GM12873 (cell line): ENCODE measurements at regions not wholly inside any gene's neighbourhood (a gene's known extent, or its start where the extent isn't known, plus 50 kb on each side); places are given as distances from the start of the nearest gene placed in this dataset.

Source experiments
- TF ChIP-seq, protein P1 (sequence below): IDR thresholded peaks from 2 replicates; pipeline ENCODE4 v1.5.1; 2012; ENCODE audit warnings: low read depth, mild to moderate bottlenecking, moderate library complexity, low read length, control low read depth; ENCODE audit not compliant: insufficient read depth; ENCODE audit errors: missing control alignments

DNA sequence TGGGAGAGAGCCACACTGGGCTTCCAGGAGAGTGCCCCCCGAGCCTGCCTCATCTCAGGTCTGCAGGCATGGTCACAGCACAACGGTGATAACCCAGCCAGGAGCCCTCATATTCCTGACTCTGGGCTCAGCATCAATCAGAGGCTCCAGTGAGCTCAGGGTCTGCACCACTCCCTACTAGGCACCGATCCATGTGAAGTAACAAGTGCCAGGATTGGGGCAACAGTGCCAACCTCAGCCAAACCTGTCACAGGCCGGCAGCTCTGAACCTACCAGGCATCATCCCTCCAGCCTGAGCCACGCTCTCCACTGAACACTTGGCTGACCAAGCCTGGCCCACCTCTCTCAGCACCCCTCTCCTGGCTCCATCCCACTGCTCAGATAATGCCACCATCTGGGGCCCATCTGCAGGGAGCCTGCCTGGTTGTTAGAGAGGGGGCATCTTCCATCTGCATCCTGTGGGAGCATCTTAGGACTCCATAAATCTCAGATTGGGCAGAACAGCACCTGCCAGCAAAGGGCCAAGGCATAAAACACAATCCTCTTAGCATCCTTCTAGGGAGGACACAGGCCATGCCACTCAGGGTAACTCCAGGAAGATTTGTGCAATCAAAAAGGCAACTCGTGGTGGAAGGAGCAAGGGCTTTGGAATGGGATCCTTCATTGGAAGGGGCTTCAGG, 213.7 kb upstream of the CSF3R start:
- TF ChIP-seq, protein P1, sequence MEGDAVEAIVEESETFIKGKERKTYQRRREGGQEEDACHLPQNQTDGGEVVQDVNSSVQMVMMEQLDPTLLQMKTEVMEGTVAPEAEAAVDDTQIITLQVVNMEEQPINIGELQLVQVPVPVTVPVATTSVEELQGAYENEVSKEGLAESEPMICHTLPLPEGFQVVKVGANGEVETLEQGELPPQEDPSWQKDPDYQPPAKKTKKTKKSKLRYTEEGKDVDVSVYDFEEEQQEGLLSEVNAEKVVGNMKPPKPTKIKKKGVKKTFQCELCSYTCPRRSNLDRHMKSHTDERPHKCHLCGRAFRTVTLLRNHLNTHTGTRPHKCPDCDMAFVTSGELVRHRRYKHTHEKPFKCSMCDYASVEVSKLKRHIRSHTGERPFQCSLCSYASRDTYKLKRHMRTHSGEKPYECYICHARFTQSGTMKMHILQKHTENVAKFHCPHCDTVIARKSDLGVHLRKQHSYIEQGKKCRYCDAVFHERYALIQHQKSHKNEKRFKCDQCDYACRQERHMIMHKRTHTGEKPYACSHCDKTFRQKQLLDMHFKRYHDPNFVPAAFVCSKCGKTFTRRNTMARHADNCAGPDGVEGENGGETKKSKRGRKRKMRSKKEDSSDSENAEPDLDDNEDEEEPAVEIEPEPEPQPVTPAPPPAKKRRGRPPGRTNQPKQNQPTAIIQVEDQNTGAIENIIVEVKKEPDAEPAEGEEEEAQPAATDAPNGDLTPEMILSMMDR: no peak

DNA sequence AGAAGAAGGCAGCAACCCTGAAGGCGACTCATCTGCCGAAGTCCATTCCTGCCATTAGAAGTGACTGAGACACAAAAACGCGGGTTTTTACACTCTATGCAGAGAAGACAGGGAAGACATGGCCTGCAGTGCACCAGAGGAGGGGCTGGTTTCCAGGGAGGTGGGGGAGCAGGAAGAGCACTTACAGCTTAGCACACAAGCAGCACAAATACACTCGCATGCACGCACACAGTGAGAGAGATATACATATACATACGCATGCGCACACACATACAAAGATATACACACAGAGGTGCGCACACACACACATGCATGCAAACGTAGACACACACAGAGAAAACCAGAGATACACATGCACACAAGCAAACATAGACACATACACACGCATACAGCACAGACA, 210.9 kb upstream of the CSF3R start:
- TF ChIP-seq, protein P1: no peak

DNA sequence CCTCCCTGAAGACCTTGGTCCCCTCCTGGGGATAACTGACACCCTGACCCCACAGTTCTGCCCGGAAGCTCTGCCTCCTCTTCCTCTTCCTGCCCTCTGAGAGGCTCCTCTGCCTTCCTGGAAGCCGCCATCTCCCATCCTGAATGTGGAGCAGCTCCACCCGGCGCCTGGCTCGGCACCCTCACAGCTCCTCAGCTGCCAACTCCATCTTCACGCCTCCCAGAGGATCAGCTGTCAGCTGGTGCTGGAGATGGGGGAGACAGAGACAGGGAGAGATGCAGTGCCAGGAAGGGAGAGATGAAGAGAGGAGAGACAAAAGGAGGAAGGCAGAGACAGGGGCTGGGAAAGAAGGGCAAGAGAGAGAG, 210.4 kb upstream of the CSF3R start:
- TF ChIP-seq, protein P1: no peak

DNA sequence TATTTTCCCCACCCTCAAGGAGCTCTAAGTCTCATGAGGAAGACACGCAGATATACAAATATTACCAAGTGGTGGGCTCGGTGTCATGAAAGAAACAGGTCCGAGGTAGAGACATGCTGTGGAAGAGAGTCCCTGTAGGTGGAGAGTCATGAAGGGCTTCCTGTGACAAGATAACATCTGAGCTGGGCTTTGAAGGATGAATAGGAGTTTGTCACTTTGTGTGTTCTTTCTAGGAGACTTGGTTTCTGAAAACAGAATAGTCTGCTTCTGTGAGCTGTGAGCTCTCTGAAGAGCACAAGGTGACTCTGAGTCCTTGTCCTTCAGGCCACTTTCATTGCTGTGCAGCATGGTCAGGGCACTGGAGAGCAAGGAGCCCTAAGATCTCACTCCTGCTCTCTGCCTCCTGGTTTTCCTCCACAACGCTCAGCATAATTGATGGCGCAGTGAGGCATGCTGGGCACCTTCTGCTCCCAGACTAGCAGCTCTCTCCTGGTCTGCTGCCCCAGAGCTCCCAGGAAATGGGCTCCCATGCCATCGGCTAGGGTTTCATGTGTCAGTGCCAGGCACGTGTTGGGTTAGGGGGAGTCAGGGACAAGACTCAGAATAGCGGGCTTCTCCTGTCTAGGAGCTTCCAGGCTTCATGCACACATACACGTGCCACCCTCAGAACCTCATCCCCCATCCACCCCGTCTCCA, 209.9 kb upstream of the CSF3R start:
- TF ChIP-seq, protein P1: no peak

DNA sequence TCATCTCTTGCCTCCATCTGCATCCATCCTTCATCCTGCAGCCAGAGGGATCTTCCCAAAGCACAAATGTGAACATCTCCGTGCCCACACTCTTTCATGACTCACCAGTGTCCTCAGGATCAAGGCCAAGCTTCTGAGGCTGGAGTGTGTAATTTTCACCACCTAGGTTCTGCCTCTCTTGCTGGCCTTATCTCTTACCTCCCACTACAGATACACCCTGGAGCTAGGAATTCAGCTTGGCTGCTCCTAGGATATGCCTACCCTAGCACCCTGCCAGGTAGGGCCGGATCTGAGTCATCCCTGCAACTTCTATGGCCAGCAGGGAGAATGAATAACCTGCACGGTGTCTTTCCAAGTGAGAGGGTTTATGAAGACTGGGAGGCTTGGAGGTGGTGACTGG, 208.7 kb upstream of the CSF3R start:
- TF ChIP-seq, protein P1: no peak

DNA sequence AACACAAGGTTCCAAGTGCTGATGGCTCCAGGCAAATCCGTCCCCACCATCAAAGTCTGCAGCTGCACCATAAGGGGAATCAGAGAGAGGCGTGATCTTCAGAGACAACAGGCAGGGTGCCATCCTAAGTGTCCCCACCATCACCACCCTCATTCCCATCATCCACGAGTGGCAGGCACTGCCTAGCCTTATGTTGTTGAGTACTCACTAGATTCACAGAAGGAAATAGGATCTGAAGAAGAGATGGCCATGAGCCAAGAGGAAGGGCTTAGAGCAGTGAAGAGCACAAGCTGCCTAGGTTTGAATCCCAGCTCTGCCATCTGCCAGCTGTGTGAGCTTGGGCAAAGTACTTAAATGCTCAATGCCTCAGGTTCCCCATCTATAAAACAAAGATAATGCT, 207.3 kb upstream of the CSF3R start:
- TF ChIP-seq, protein P1: no peak

DNA sequence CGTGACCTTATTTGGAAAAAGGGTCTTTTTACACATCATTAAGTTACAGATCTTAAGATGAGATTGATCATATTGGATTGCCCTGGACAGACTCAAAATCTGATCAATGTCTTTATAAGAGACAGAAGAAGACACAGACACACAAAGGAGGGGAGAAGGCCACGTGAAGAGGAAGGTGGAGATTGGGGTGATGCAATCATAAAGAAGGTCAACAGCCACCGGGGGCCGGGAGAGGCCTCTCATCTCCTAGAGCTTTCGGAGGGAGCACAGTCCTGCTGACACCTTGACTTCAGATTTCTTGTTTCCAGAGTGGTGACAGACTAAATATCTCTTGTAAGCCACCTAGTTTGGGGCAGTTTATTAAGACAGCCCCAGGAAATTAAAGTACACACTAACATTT, 204.6 kb upstream of the CSF3R start:
- TF ChIP-seq, protein P1: no peak
